IMR-90 (cell line): ENCODE measurements at regions not wholly inside any gene's neighbourhood (a gene's known extent, or its start where the extent isn't known, plus 50 kb on each side); places are given as distances from the start of the nearest gene placed in this dataset.

Experiments
- ATAC-seq: fragments of 200-7000 bp; cut with Tn5 transposase; 2 replicates; pipeline ENCODE4 v1.9.1; 2020; ENCODE audit warnings: low read depth, mild to moderate bottlenecking, moderate library complexity
- BruUV-seq: library from RNA; stranded (reverse); fragments of 400-500 nt; replicated peaks from 2 replicates; lab custom pipeline; 2021; lab: Mats Ljungman, UMichigan
- CTCF ChIA-PET: fragments of 300-600 bp; formaldehyde crosslinking; extraction: SDS; loops from one replicate; lab custom pipeline; 2021; ENCODE audit warnings: antibody characterized with exemption; lab: Yijun Ruan, JAX
- POLR2A ChIA-PET: fragments of 300-600 bp; sonication (Branson Sonifier 250); formaldehyde crosslinking; loops from one replicate; lab custom pipeline; 2022; ENCODE audit warnings: antibody characterized with exemption; ENCODE audit not compliant: unreplicated experiment; lab: Charles Lee
- DNase-seq: peaks from one replicate; pipeline ENCODE4 v3.0.0; 2013
- H2AFZ ChIP-seq: replicated peaks from 2 replicates; pipeline ENCODE3; 2013; ENCODE audit warnings: low read length, mild to moderate bottlenecking; ENCODE audit not compliant: poor library complexity
- H2AK5ac ChIP-seq: 2 replicates; pipeline ENCODE4 v1.6.1; 2013; ENCODE audit warnings: low read depth, low read length, inconsistent platforms
- H2AK9ac ChIP-seq: replicated peaks from 2 replicates; pipeline ENCODE3; 2013; ENCODE audit warnings: mild to moderate bottlenecking, low read depth, low read length, moderate library complexity; ENCODE audit not compliant: poor library complexity
- H2BK120ac ChIP-seq: 2 replicates; pipeline ENCODE4 v1.6.1; 2013; ENCODE audit warnings: low read depth, low read length, inconsistent platforms
- H2BK15ac ChIP-seq: 3 replicates; pipeline ENCODE4 v1.6.1; 2013; ENCODE audit warnings: low read depth, low read length, inconsistent platforms
- H2BK20ac ChIP-seq: 2 replicates; pipeline ENCODE4 v1.6.1; 2013; ENCODE audit warnings: low read depth, mild to moderate bottlenecking, inconsistent platforms, low read length, moderate library complexity
- H2BK5ac ChIP-seq: 2 replicates; pipeline ENCODE4 v1.6.1; 2013; ENCODE audit warnings: mild to moderate bottlenecking, low read depth, low read length, inconsistent platforms; ENCODE audit not compliant: poor library complexity, severe bottlenecking
- H3K14ac ChIP-seq: replicated peaks from 2 replicates; pipeline ENCODE4 v1.6.1; 2013; ENCODE audit warnings: low read depth, low read length, inconsistent platforms
- H3K18ac ChIP-seq: 2 replicates; pipeline ENCODE4 v1.6.1; 2013; ENCODE audit warnings: low read depth, low read length, control low read depth
- H3K23ac ChIP-seq: 2 replicates; pipeline ENCODE4 v1.6.1; 2013; ENCODE audit warnings: low read depth, low read length, inconsistent platforms
- H3K27ac ChIP-seq: 2 replicates; pipeline ENCODE4 v1.5.1; 2013; ENCODE audit warnings: mild to moderate bottlenecking, control low read depth, low read length; ENCODE audit not compliant: insufficient read depth
- H3K27me3 ChIP-seq: 2 replicates; pipeline ENCODE4 v1.6.1; 2013; ENCODE audit warnings: low read length; ENCODE audit not compliant: control insufficient read depth, insufficient read depth
- H3K36me3 ChIP-seq: 2 replicates; pipeline ENCODE4 v1.6.1; 2013; ENCODE audit warnings: low read length, mixed read lengths; ENCODE audit not compliant: control insufficient read depth, insufficient read depth
- H3K4ac ChIP-seq: 2 replicates; pipeline ENCODE4 v1.6.1; 2013; ENCODE audit warnings: low read depth, low read length, inconsistent platforms
- H3K4me1 ChIP-seq: 2 replicates; pipeline ENCODE4 v1.6.1; 2013; ENCODE audit warnings: low read length, mixed read lengths; ENCODE audit not compliant: control insufficient read depth, insufficient read depth
- H3K4me2 ChIP-seq: 2 replicates; pipeline ENCODE4 v1.6.1; 2013; ENCODE audit warnings: low read depth, mild to moderate bottlenecking, control low read depth, low read length, moderate library complexity
- H3K4me3 ChIP-seq: 2 replicates; pipeline ENCODE4 v1.5.1; 2013; ENCODE audit warnings: low read depth, mild to moderate bottlenecking, control low read depth, low read length, moderate library complexity; ENCODE audit not compliant: insufficient read depth
- H3K56ac ChIP-seq: 2 replicates; pipeline ENCODE4 v1.6.1; 2013; ENCODE audit warnings: low read length, inconsistent platforms; ENCODE audit not compliant: insufficient read depth; ENCODE audit errors: extremely low read depth
- H3K79me1 ChIP-seq, 2 experiments: 2 replicates each; pipeline ENCODE4 v1.6.1; 2013; ENCODE audit warnings: low read length in 2 of 2, inconsistent platforms in 1 of 2, low read depth in 1 of 2
- H3K9ac ChIP-seq: 2 replicates; pipeline ENCODE4 v1.6.1; 2013; ENCODE audit warnings: low read depth, low read length, control low read depth
- H3K9me1 ChIP-seq: 2 replicates; pipeline ENCODE4 v1.6.1; 2013; ENCODE audit warnings: low read length, inconsistent platforms; ENCODE audit not compliant: insufficient read depth
- H3K9me3 ChIP-seq: 2 replicates; pipeline ENCODE4 v1.6.1; 2013; ENCODE audit warnings: low read length; ENCODE audit not compliant: control insufficient read depth, insufficient read depth
- H4K20me1 ChIP-seq: 2 replicates; pipeline ENCODE4 v1.6.1; 2013; ENCODE audit warnings: low read length, inconsistent platforms; ENCODE audit not compliant: insufficient read depth
- H4K5ac ChIP-seq: 2 replicates; pipeline ENCODE4 v1.6.1; 2013; ENCODE audit warnings: mild to moderate bottlenecking, low read depth, low read length, control low read depth
- H4K8ac ChIP-seq, 2 experiments: 2 replicates each; pipeline ENCODE4 v1.6.1; 2013; ENCODE audit warnings: low read depth in 2 of 2, low read length in 2 of 2, control low read depth in 1 of 2, inconsistent platforms in 1 of 2
- H4K91ac ChIP-seq: 2 replicates; pipeline ENCODE4 v1.6.1; 2013; ENCODE audit warnings: low read depth, low read length, inconsistent platforms; ENCODE audit not compliant: insufficient read depth
- MXI1 ChIP-seq: IDR thresholded peaks from 2 replicates; pipeline ENCODE4 v1.6.1; 2012; ENCODE audit warnings: low read depth, mild to moderate bottlenecking, low read length, moderate library complexity, borderline replicate concordance
- RCOR1 ChIP-seq: IDR thresholded peaks from 2 replicates; pipeline ENCODE4 v1.6.1; 2012; ENCODE audit warnings: mild to moderate bottlenecking, low read length, improper control_type of control experiment; ENCODE audit not compliant: insufficient replicate concordance
- WGBS, 2 experiments: methylation state at CpG; one replicate each; pipeline versions ENCODE4 v1.1.5 to v1.1.7; 2013; ENCODE audit warnings: missing lambda C conversion rate in 2 of 2; ENCODE audit not compliant: insufficient read length in 1 of 2; ENCODE audit errors: extremely low coverage in 2 of 2; 5-methylcytosine and 5-hydroxymethylcytosine counted together
- dilution Hi-C: fragments of 300-500 bp; cut with HindIII; formaldehyde crosslinking; loops from one replicate; pipeline ENCODE4 v1.14.3; 2018; ENCODE audit warnings: low sequenced_read_pairs; ENCODE audit not compliant: unreplicated experiment
- in situ Hi-C: fragments of 300-500 bp; cut with MboI; formaldehyde crosslinking; loops from 3 replicates; pipeline ENCODE4 v1.14.3; 2019; ENCODE audit warnings: low sequenced_read_pairs, inconsistent platforms, mixed read lengths
- intact Hi-C: fragments of 100-400 bp; cut with micrococcal nuclease; formaldehyde crosslinking; loops from 2 replicates; pipeline ENCODE4 v1.10.0; 2022

- Histone ChIP-seq H2BK20ac (no peak overlapping the region), H2BK15ac (no peak overlapping the region), H3K4ac (no peak overlapping the region), H3K18ac (no peak overlapping the region), H2AK9ac (no peak overlapping the region), H4K91ac (no peak overlapping the region), H3K9ac (no peak overlapping the region), H4K8ac (no peak overlapping the region), H2AK5ac (no peak overlapping the region), H3K36me3 (no peaks in the 10 kb centered on the region), H3K56ac (no peak overlapping the region), H3K9me3 (0 out of 2 replicates have a peak, but pooled peaks cover 2% of the 10 kb centered on the region), H3K27ac (no peak overlapping the region), H3K79me1 (no peaks in the 10 kb centered on the region), H3K4me1 (no peaks in the 10 kb centered on the region), H4K20me1 (no peaks in the 10 kb centered on the region), H3K4me3 (no peak overlapping the region), H3K14ac (no peak overlapping the region), H2BK5ac (no peak overlapping the region), H3K27me3 (no peaks in the 10 kb centered on the region), H2BK120ac (no peak overlapping the region), H3K4me2 (no peak overlapping the region), H3K23ac (no peak overlapping the region), H4K5ac (no peak overlapping the region), H3K9me1 (no peaks in the 10 kb centered on the region), H2AFZ (no peak overlapping the region)
- ChIA-PET CTCF (no interaction called here), POLR2A (no interaction called here)
- DNase-seq = no peak
- intact Hi-C loops = loop anchor here (5.0 kb wide), 1 partner anchor 1280 kb away; no protein-coding TSS in a partner anchor
- in situ Hi-C loops = no loop called here
- no TSS peak for BruUV-seq
- WGBS, 2 experiments = no CpG with 5 or more reads among the region's 2 CpGs
- dilution Hi-C loops = no loop called here
- TF ChIP-seq MXI1 = no peak
- TF ChIP-seq RCOR1 = no peak
- no peak for ATAC-seq
Measured at GRCh38 chr5:30051976-30052375, 1141.5 kb upstream of the CDH6 start.
